DND-41 (cell line): ENCODE measurements at regions not wholly inside any gene's neighbourhood (a gene's known extent, or its start where the extent isn't known, plus 50 kb on each side); places are given as distances from the start of the nearest gene placed in this dataset.

Experiments
- EZH2 ChIP-seq: IDR thresholded peaks from 3 replicates; pipeline ENCODE4 v1.6.1; 2012; ENCODE audit warnings: borderline replicate concordance, low read depth, mild to moderate bottlenecking, moderate library complexity, low read length, inconsistent platforms; ENCODE audit not compliant: severe bottlenecking
- TF ChIP-seq, protein P1 (sequence below): IDR thresholded peaks from 2 replicates; pipeline ENCODE4 v1.5.1; 2012; ENCODE audit warnings: borderline replicate concordance, low read length, moderate library complexity, mild to moderate bottlenecking; ENCODE audit not compliant: poor library complexity, severe bottlenecking; ENCODE audit errors: extremely low read depth

- TF ChIP-seq, protein P1, sequence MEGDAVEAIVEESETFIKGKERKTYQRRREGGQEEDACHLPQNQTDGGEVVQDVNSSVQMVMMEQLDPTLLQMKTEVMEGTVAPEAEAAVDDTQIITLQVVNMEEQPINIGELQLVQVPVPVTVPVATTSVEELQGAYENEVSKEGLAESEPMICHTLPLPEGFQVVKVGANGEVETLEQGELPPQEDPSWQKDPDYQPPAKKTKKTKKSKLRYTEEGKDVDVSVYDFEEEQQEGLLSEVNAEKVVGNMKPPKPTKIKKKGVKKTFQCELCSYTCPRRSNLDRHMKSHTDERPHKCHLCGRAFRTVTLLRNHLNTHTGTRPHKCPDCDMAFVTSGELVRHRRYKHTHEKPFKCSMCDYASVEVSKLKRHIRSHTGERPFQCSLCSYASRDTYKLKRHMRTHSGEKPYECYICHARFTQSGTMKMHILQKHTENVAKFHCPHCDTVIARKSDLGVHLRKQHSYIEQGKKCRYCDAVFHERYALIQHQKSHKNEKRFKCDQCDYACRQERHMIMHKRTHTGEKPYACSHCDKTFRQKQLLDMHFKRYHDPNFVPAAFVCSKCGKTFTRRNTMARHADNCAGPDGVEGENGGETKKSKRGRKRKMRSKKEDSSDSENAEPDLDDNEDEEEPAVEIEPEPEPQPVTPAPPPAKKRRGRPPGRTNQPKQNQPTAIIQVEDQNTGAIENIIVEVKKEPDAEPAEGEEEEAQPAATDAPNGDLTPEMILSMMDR: no peak
- TF ChIP-seq EZH2: no peak
Measured at GRCh38 chr6:16040628-16040974, 88.3 kb upstream of the MYLIP start.
